CD4-positive, alpha-beta T cell (primary cell): ENCODE measurements at regions not wholly inside any gene's neighbourhood (a gene's known extent, or its start where the extent isn't known, plus 50 kb on each side); places are given as distances from the start of the nearest gene placed in this dataset.

Source experiments
- ATAC-seq: fragments of 200-7000 bp; cut with Tn5 transposase; one replicate; pipeline ENCODE4 v1.10.0; 2022; ENCODE audit warnings: mild to moderate bottlenecking; ENCODE audit not compliant: poor library complexity
- CTCF ChIA-PET: fragments of 350-600 bp; sonication (Branson Sonifier 250); formaldehyde crosslinking; loops from one replicate; lab custom pipeline; 2021; ENCODE audit warnings: antibody characterized with exemption, inconsistent platforms; lab: Charles Lee
- POLR2A ChIA-PET: fragments of 350-600 bp; sonication (Branson Sonifier 250); formaldehyde crosslinking; loops from one replicate; lab custom pipeline; 2021; ENCODE audit warnings: antibody characterized with exemption, inconsistent platforms; lab: Charles Lee
- DNase-seq, 14 experiments: peaks; one replicate each; pipeline ENCODE4 v3.0.0-alpha.2; 2013 to 2020; ENCODE audit warnings: mixed read lengths in 2 of 14
- H3K27ac ChIP-seq, 2 donors: one replicate each; pipeline versions ENCODE4 v1.5.1 to v1.7.0; 2013; ENCODE audit warnings: low read length in 2 of 2, low read depth in 1 of 2, mild to moderate bottlenecking in 1 of 2
- H3K27me3 ChIP-seq, 2 experiments: 1 replicate in 1 of 2; 2 replicates in 1 of 2; pipeline versions ENCODE4 v1.6.1 to v1.7.0; 2013; ENCODE audit warnings: low read length in 2 of 2, control low read depth in 1 of 2, mild to moderate bottlenecking in 1 of 2, moderate library complexity in 1 of 2; ENCODE audit not compliant: insufficient read depth in 2 of 2, control insufficient read depth in 1 of 2
- H3K36me3 ChIP-seq: one replicate; pipeline ENCODE4 v1.6.1; 2013; ENCODE audit warnings: low read length, control low read depth; ENCODE audit not compliant: insufficient read depth
- H3K4me1 ChIP-seq: one replicate; pipeline ENCODE4 v1.6.1; 2013; ENCODE audit warnings: low read length, control low read depth; ENCODE audit not compliant: insufficient read depth
- H3K4me3 ChIP-seq: one replicate; pipeline ENCODE4 v1.5.1; 2013; ENCODE audit warnings: mild to moderate bottlenecking, low read length, moderate library complexity
- H3K9me3 ChIP-seq, 2 experiments: 1 replicate in 1 of 2; 2 replicates in 1 of 2; pipeline versions ENCODE4 v1.6.1 to v1.7.0; 2013; ENCODE audit warnings: low read length in 2 of 2, mild to moderate bottlenecking in 2 of 2, control low read depth in 1 of 2, moderate library complexity in 1 of 2; ENCODE audit not compliant: control insufficient read depth in 1 of 2, insufficient read depth in 1 of 2
- H3K27ac Mint-ChIP-seq: one replicate; pipeline ENCODE4 v1.8.0; 2020; ENCODE audit warnings: mixed read lengths
- H3K27me3 Mint-ChIP-seq: one replicate; pipeline ENCODE4 v1.8.0; 2021; ENCODE audit warnings: mixed read lengths
- H3K36me3 Mint-ChIP-seq: one replicate; pipeline ENCODE4 v1.8.0; 2021; ENCODE audit warnings: low read depth, mixed read lengths
- H3K4me1 Mint-ChIP-seq: one replicate; pipeline ENCODE4 v1.8.0; 2021; ENCODE audit warnings: low read depth, mixed read lengths
- H3K4me3 Mint-ChIP-seq: one replicate; pipeline ENCODE4 v1.8.0; 2020; ENCODE audit warnings: mild to moderate bottlenecking, mixed read lengths
- H3K9me3 Mint-ChIP-seq: one replicate; pipeline ENCODE4 v1.8.0; 2020; ENCODE audit warnings: mixed read lengths
- CTCF ChIP-seq: fragments of 200-600 bp; IDR thresholded peaks from one replicate; pipeline ENCODE4 v1.8.0; 2022; ENCODE audit warnings: antibody characterized with exemption, mild to moderate bottlenecking
- intact Hi-C, 2 experiments: fragments of 100-400 bp; cut with DNase I in 1 of 2; cut with micrococcal nuclease in 1 of 2; formaldehyde crosslinking; loops; one replicate each; pipeline versions ENCODE4 v1.15.1 to v1.9.0; 2023 to 2025; cut with DNase I, micrococcal nuclease

GRCh38 chr3:59531066-59531745 is 481.4 kb upstream of the CFAP20DC start:
- no peak overlapping the region for H3K27ac ChIP-seq
- no peaks in the 10 kb centered on the region for H3K27me3 ChIP-seq
- Mint-ChIP-seq H3K4me3 (no peak overlapping the region), H3K36me3 (no peaks in the 10 kb centered on the region), H3K27me3 (no peaks in the 10 kb centered on the region), H3K9me3 (no peaks in the 10 kb centered on the region), H3K4me1 (no peaks in the 10 kb centered on the region), H3K27ac (no peak overlapping the region)
- no peak for ATAC-seq
- no peaks in the 10 kb centered on the region for H3K9me3 ChIP-seq
- DNase-seq = no peak
- H3K36me3 ChIP-seq = no peaks in the 10 kb centered on the region
- TF ChIP-seq CTCF = no peak
- POLR2A ChIA-PET = no interaction called here
- H3K4me3 ChIP-seq = no peak overlapping the region
- CTCF ChIA-PET = no interaction called here
- no peaks in the 10 kb centered on the region for H3K4me1 ChIP-seq
- intact Hi-C loops = no loop called here

- Mint-ChIP-seq H3K36me3 (no peaks in the 10 kb centered on the region), H3K4me3 (no peak overlapping the region), H3K9me3 (no peaks in the 10 kb centered on the region), H3K27me3 (no peaks in the 10 kb centered on the region), H3K27ac (no peak overlapping the region), H3K4me1 (no peaks in the 10 kb centered on the region)
- no peak for DNase-seq
- POLR2A ChIA-PET = no interaction called here
- no peak for TF ChIP-seq CTCF
- CTCF ChIA-PET = no interaction called here
- no peak for ATAC-seq
- Histone ChIP-seq H3K36me3 (no peaks in the 10 kb centered on the region), H3K4me3 (no peak overlapping the region), H3K9me3 (no peaks in the 10 kb centered on the region), H3K27me3 (no peaks in the 10 kb centered on the region), H3K4me1 (no peaks in the 10 kb centered on the region), H3K27ac (no peak overlapping the region)
- intact Hi-C loops = no loop called here
Observed at GRCh38 chr3:59528251-59528650, 478.4 kb upstream of the CFAP20DC start.

- H3K27me3 Mint-ChIP-seq = no peaks in the 10 kb centered on the region
Observed at GRCh38 chr3:59527493-59527892, 477.7 kb upstream of the CFAP20DC start.

More at GRCh38 chr3:59527493-59527892, 477.7 kb upstream of the CFAP20DC start:
- no peak overlapping the region for H3K4me3 Mint-ChIP-seq
- ATAC-seq (no peak), DNase-seq (no peak)
- Histone ChIP-seq H3K27ac (no peak overlapping the region), H3K4me3 (no peak overlapping the region), H3K4me1 (no peaks in the 10 kb centered on the region), H3K9me3 (no peaks in the 10 kb centered on the region), H3K36me3 (no peaks in the 10 kb centered on the region), H3K27me3 (no peaks in the 10 kb centered on the region)
- no peak overlapping the region for H3K27ac Mint-ChIP-seq
- no peaks in the 10 kb centered on the region for H3K9me3 Mint-ChIP-seq
- no peaks in the 10 kb centered on the region for H3K36me3 Mint-ChIP-seq
- ChIA-PET POLR2A (no interaction called here), CTCF (no interaction called here)
- H3K4me1 Mint-ChIP-seq = no peaks in the 10 kb centered on the region
- intact Hi-C loops = no loop called here
- no peak for TF ChIP-seq CTCF
